Stimulated activated CD4-positive, alpha-beta T cell treated with anti-CD3 and anti-CD28 coated beads, Interleukin-12 subunit alpha, Interleukin-12 subunit beta, amount 100 ng/mL, for 48 hours (primary cell): ENCODE measurements at regions not wholly inside any gene's neighbourhood (a gene's known extent, or its start where the extent isn't known, plus 50 kb on each side); places are given as distances from the start of the nearest gene placed in this dataset.
"Not testable (repeated sequence)": the region's sequence is repeated elsewhere in the genome, so short reads cannot be mapped to it uniquely, and the experiment has no call there.

Experiments used
- DNase-seq, 3 donors: peaks; one replicate each; pipeline ENCODE4 v3.0.0-alpha.2; 2020; ENCODE audit warnings: low read depth in 2 of 3, low spot score in 1 of 3

DNA sequence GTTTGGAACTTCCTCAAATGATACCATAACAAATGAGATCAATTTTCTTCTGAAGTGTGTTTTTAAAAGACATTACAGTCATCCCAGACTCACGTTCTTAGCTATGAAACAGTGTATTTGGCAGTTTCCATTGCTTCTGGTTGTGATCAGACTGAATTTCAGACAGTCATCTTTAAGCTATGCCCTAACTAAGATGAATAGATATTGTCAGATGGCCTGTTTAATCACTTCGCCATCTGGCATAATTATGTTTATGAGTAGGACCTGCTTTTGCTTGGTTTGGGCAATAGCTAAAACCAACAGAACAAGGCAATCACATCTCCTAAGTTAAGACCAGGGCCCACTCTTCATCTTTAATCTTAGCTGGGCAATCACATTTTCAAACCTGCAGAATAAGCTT lies 313.1 kb downstream of the SV2B start:
- no peak for DNase-seq

DNA sequence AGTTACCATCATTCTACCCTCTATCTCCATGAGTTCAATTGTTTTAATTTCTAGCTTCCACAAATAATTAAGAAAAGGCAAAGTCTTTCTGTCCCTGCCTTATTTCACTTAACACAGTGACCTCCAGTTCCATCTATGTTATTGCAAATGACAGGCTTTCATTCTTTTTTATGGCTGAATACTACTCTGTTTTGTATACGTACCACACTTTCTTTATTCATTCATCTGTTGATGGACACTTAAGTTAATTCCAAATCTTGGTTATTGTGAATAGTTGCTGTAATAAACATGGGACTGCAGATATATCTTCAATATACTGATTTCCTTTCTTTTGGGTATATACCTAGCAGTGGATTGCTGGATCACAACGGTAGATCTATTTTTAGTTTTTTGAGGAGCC lies 314.1 kb downstream of the SV2B start:
- no peak for DNase-seq

DNA sequence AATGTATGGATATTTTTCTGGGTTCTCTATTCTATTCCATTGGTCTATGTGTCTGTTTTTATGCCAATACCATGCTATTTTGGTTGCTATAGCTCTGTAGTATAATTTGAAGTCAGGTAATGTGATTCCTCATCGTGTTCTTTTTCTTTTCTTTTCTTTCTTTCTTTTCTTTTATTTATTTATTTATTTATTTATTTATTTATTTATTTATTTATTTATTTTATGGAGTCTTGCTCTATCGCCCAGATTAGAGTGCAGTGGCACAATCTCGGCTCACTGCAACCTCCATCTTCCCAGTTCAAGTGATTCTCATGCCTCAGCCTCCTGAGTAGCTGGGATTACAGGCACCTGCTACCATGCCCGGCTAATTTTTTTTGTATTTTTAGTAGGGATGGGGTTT lies 315.2 kb downstream of the SV2B start:
- DNase-seq: not testable (repeated sequence)

DNA sequence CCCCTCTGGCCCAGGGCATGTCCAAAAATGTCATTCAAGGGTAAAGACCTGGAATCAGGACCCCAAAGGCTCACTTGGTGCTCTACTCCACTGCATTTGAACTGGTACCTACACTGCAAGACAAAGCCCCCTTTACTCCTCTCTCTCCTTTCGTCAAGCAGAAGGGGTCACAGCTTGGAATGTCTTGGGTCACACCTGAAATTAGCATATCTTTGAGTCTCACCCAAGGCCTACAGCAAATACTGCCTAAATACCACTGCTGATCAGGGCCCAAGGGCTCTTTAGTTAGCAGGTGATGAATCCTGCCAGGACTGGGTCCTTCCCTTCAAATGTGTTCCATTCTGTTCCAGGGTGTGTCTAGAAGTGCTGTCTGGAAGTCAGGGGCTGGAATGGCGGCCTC lies 320.6 kb downstream of the SV2B start:
- no peak for DNase-seq

DNA sequence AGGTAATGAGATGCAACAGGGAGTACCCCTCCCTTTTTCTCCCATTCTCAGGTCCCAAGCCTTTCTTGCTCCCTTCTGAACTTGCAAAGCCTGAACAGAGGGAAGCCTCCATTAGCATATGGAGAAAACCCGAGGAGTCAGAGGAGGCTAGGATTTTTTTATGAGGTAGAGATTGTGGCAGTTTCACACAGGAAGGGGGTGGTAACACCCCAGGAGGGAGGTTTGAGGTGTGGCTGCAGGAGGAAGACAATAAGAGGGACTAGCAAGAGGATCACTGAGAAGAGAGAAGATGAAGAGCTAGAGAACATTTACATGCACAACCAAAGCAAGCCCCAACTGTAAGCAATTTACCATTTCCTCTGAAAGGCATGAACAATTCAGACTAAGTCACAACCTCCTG lies 322.7 kb downstream of the SV2B start:
- no peak for DNase-seq

DNA sequence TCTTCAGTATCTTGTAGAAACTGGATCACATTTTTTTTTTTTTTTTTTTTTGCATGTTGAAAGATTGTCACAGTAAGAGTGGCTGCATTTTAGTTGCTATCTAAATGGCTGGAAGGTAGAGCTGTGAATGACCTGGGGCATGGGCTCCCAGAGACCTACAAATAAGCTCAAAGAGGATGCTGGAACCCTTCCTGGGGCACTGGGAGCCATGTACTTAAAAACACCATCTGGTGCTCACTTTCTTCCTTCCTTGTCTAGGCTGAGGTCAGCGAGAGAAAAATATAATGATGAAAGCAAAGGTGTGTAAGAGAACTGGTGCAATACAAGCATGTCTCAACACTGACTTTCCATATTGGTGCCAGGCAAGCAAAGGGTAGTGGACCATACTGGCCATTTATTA lies 323.9 kb downstream of the SV2B start:
- no peak for DNase-seq

DNA sequence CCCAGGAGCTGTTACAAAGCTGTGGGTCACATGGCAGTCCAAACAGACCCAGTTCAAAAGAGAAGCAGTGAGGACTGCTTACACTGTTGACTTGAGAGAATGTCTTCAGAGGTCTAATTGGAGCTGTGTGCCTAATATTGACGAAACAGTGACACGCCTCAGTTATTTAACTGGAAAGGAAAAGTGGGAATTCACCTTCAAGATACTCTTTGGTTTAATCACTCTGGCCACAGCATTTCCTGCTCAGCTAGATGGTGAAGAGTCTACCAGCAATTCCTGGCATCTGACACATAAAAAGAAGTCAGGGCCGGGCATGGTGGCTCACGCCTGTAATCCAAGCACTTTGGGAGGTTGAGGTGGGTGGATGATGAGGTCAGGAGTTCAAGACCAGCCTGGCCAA lies 326.4 kb downstream of the SV2B start:
- peak in 2 of 3 donors; percentile 9 to 20 for DNase-seq

DNA sequence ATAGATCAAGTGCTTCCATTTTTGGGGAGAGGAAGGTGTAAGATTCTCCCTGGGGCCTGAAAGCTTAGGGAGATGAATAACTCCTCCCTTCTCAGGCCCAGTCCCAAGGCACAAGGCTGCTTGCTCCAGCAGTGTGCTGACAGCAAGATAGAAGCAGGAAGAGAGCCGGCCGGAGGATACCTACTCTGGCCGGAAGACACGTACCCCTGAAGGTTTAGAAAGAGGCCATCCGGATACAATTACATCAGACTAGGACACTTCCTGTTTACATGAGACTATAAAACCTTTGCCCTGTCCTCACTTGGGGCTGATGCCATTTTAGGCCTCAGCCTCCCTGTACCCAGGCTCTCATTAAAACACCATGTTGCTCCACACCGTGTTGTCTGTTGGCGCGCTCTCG lies 329.9 kb downstream of the SV2B start:
- DNase-seq: no peak

DNA sequence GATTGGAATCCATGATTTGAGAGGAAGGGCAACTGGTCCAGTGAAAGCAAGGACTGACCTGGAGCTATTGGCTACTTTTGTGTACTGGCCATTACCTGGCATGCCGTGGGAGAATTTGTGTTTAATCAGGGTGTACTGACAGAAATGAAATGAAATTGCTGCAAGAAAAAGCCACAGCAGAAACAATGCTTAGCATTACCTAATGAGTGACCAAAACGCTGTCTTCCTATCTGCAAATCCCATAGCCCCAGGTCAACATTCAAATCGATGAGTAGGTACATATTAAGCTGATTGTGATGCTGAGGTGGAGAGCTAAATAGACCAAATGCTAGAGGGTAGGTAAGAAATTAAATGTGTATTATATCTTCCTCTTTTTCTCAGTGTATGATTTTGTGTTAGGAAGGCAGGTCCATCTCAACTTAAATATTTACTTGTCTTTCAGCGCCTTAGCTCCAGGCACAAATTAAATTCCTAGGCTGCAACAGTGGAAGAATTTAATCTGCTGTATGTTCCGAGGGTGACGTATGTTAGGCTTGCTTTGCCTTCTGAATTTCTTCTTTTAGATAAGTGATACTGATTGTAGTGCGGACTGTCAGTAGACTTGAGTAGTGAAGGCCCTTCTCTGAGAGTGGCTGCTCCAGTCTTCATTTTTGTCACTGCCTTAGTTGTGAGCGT lies 331.1 kb downstream of the SV2B start:
- no peak for DNase-seq

DNA sequence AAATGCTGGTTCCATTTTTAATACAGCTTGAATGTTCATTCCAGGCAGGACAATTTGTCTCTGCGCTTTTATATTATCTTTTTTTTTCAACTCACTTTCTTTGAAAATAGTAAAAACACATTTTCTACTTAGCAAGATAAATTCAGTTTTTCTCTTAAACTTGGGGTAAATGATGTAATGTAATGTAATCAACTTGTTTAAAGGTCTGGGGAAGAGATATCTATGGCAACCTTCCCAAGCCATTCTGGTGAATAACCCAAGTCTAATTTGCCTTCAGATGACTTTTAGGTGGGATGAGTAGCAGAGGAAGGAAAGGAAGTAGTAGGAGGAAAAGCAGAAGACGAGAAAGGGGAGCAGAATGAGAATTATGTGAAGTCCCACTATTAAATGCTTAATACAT lies 335.1 kb downstream of the SV2B start:
- DNase-seq: no peak

DNA sequence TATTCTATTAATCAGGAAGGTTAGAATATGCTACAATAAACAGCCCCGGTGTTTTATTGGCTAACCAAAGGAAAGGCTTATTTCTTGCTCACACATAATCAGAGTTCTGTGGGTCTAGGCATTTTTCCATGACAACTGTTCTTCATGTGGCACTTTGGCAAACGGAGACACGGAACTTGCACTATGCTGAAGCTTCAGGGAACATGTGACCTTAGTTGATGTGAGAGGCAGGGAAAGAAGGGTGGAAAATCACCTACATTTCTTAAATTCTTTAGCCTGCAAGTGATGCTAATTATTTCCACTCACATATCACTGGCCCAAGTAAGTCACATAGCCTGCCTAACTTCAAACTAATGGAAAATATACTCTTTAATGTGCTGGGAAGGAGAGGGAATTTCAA lies 344.6 kb downstream of the SV2B start:
- DNase-seq: no peak

DNA sequence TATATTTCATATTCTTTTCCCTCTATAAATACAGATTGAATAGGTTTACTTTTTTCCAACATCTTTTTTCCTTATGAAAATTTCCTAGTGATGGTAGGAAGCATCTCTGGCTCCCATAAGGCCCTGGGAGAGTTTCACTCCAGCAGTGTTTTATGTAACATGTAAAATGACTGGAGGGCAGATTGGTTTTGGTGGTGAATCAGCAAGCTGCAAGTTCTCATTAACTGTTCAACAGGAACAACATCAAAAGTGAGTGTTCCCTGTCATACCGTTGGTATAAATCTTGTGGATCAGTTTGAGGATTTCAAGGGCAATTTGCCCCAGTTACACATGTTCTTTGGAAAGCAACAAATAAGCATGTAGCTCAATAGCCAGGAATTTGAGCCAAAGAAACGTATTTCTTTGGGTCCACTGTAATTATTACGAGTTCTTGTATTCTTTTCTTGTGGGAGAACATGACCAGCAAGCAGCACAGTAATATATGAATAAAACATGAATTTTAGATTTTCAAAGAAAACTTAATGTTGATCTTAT lies 345.7 kb downstream of the SV2B start:
- no peak for DNase-seq

DNA sequence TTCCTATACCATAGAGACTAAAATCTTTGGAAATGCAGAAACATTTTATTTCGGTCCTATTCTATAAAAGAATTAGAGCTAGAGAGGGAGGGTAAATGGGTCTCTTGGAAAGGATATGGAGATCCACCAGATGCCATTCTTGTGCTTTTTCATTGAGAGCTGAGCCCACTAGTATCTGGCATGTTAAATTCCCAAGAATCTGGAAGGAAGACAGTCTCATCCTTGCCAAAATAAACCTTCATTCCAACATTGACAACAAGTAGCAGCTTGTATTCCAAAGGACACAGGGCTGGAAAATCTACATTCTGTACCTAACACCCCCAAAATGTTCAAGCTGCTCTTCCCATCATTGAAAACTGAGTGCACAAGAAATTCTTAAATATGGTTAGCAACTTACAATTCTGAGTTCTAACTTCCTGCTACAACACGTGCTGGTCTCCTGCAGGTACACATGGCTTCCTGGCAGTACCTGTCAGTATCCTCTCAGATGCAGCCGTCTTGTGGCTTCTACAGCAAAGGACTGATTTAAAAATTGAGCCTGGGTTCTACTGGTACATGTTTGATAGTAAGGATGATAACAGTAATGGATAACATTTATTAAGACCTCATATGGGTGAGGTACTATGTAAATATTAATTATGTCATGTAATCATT lies 348.1 kb downstream of the SV2B start:
- DNase-seq: no peak

DNA sequence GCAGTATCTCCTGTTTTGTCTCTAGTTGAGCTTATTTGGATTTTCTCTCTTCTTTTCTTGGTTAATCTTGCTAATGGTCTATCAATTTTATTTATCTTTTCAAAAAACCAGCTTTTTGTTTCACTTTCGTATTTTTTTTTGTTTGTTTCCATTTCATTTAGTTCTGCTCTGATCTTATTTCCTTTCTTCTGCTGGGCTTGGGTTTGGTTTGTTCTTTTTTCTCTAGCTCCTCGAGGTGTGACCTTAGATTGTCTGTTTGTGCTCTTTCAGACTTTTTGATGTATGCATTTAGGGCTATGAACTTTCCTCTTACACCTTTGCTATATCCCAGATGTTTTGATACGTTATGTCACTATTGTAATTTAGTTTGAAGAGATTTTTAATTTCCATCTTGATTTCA lies 353.3 kb downstream of the SV2B start:
- not testable (repeated sequence) for DNase-seq

DNA sequence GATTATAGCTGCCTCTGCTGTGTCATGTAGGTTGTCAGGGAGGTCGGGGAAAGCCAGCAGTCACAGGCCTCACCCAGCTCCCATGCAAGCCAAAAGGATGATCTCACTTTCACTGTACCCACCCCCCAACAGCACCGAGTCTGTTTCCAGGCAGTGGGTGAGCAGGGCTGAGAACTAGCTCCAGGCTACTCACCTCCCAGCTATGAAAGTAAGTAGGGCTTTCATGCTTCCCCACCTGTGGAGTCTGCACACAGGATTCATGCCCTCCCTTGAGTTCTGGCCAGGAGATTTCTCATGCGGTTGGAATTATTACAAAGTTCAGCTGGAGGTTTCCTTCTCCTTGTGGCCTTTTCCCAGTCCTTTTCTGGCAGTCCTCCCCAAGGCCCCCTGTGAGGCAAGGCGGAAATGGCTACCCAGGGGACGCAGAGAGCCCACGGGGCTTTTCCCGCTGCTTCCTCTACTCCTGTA lies 356.2 kb downstream of the SV2B start:
- DNase-seq: no peak

DNA sequence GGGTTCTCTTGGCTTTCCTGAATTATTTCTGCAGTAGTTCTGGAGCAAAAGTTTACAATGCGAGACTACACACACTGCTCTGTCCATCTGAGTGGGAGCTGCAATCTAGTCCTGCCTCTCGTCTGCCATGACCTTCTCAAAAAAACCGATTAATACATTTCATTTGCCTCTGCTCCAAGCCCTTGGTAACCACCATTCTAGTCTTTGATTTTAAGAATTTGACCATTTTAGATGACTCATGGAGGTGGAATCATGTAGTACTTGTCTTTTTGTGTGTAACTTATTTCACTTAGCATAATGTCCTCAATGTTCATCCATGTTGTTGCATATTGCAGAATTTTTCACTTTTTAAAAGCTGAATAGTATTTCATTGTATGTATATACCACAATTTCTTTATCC lies 356.9 kb downstream of the SV2B start:
- DNase-seq: no peak

DNA sequence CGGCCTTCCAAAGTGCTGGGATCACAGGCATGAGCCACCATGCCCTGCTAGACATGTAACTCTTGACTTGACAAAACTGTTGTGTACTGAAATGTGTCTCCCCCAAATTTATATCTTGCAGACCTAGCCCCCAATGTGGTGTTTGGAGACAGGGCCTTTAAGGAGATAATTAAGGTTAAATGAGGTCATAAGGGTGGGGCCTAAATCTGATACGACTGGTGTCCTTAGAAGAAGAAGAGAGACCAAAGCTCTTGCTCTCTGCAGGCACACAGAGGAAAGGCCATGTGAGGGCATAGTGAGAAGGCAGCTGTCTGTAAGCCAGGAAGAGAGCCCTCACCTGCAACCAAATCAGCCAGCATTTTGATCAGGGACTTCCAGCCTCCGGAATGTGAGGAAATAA lies 361.3 kb downstream of the SV2B start:
- DNase-seq: no peak

DNA sequence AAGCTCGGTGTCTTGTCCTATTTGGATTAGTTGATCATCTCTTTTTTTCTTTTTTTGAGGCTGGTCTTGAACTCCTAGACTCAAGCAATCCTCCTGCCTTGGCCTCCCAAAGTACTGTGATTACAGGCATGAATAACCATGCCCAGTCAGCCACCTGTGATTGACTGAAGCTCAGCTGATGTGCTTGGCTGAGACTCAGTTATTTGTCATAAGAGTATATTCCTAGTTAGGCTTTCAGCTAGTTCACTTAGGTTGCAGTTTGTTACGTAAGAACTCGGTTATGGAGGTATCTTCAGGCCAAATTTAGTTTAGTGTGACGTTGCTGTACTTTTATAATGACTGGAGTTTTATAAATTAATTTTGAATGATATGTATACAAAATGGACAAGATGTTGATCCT lies 365.0 kb downstream of the SV2B start:
- DNase-seq: no peak

DNA sequence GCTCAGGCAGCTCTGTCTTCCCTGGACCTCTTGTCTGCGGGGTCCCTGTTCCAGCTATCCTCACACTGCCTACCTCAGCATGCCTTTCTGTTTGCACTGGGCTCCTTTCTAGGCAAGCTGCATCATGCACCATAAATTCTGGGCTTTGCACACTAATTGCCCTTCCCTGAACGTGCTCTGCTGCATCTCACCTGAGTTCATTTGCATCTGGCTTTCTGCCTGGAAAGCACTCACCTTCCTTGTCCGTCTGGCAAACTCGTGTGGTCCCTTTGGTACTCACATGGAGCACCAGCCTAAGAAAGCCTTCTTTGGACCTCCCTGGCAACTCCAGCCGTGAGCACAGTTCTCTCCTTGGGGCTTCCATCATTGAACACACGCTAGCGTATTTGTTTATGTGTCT lies 365.6 kb downstream of the SV2B start:
- no peak for DNase-seq

DNA sequence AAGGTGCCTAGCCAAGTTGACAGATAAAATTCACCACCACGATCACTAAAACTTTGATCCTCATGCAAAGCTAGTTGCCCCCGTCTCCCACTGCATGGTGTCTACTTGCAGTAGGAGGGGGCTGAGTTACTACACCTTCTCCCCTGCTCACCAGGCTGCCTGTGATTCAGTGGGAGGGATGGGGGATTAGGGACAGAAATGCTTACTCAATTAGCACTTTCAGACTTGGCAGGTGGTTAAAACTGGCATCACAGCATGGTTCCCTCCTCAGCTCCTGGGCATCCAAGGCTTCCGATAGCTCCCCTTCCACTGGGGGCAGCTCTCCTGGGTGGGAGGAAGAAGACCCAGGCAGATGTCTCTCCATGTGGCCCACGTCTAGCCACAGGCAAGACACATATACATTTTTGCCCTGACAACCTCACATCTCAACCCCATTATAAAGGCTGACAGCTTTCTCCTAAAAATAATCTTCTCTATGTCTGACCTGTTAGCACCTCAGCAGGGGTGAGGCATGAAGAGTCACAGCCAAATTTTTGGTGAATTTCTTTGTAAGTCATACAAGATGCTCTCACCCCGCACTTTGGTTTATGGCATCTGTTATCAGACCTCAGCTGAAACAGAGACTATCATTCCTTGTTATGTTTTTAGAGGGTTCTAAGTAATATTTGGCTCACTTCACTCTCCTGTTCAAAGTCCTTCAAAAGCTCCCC lies 369.0 kb downstream of the SV2B start:
- DNase-seq: no peak

DNA sequence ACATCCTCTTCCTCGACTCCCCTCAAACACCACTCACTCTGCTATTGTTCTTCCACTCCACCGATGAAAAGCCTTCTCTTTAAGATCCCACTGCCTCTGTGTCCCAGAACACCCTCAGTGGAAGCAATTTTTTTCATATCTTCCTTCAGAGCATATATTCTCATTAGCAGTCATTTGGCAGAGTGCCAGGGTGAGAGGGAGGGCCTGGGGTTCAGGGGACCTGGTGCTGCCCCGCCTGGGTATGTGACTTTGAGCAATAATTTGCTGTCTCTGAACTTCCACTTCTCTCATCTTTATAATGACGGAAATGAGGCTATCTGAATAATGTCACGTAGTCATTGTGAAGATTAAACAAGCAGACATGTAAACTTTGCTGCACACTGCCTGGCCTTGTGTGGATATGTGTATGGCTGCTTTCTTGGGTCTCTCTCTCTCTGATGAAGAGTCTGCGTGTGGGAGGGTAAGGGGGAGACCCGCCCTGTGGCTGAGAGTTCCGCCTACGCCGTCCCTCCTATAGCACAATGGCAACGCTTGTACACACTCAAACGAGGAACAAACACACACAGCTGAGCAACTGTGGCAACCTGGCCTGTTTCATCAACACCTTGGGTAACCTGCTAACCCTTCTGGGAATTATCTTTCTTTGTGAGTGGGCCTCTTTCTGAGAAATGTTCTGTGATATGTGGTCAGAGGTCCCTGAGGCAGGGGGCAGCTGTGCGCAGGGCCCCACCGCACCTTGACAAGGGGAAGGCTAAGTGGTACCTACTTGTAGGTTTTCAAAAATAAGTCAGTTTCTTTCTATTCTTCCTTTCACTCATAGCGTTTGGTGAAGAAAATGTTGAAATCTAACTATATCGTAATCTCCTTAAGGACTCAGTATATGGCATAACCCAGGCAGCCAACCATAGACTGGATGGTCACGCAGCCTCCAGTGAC lies 369.8 kb downstream of the SV2B start:
- DNase-seq: peak; percentile 38 to 53 (median 50)
